Urinary bladder (tissue), 3 donors: ENCODE measurements at regions not wholly inside any gene's neighbourhood (a gene's known extent, or its start where the extent isn't known, plus 50 kb on each side); places are given as distances from the start of the nearest gene placed in this dataset.
A peak's percentile ranks its signal among the peaks of the same experiment; 100 is the strongest.

Experiments used
- DNase-seq: peaks from one replicate; pipeline ENCODE4 v3.0.0-alpha.2; 2015; ENCODE audit errors: extremely low spot score
- H3K27ac ChIP-seq: one replicate; pipeline ENCODE4 v1.5.1; 2013; ENCODE audit warnings: low read depth, mild to moderate bottlenecking, moderate library complexity
- H3K36me3 ChIP-seq: one replicate; pipeline ENCODE4 v1.6.1; 2013; ENCODE audit warnings: mild to moderate bottlenecking, moderate library complexity; ENCODE audit not compliant: insufficient read depth
- H3K4me1 ChIP-seq: one replicate; pipeline ENCODE4 v1.6.1; 2013; ENCODE audit warnings: mild to moderate bottlenecking, moderate library complexity; ENCODE audit not compliant: insufficient read depth
- H3K4me3 ChIP-seq: one replicate; pipeline ENCODE4 v1.5.1; 2013; ENCODE audit warnings: low read depth, low read length
- WGBS: extraction: QIAGEN DNeasy Blood & Tissue Kit; methylation state at CpG from one replicate; pipeline ENCODE4 v1.1.7; 2013; 5-methylcytosine and 5-hydroxymethylcytosine counted together
- donor health status: healthy with polysubstance abuse.
- donor health status: healthy.

GRCh38 chr6:156057869-156058268 lies 602.2 kb upstream of the NOX3 start:
- WGBS, result 75% methylated on average over 5 of the region's 5 CpGs
- no peaks in the 10 kb centered on the region for H3K4me1 ChIP-seq
- no peaks in the 10 kb centered on the region for H3K36me3 ChIP-seq
- H3K27ac ChIP-seq, result no peak overlapping the region
- H3K4me3 ChIP-seq, result no peak overlapping the region
- DNase-seq, result no peak

- no peak for DNase-seq
- 94% methylated on average over 2 of the region's 2 CpGs for whole genome bisulfite sequencing
- H3K36me3 ChIP-seq, result no peaks in the 10 kb centered on the region
- no peak overlapping the region for H3K4me3 ChIP-seq
- H3K4me1 ChIP-seq, result no peaks in the 10 kb centered on the region
- H3K27ac ChIP-seq, result no peak overlapping the region
Measured at GRCh38 chr6:156056085-156056484, 600.4 kb upstream of the NOX3 start.

DNA sequence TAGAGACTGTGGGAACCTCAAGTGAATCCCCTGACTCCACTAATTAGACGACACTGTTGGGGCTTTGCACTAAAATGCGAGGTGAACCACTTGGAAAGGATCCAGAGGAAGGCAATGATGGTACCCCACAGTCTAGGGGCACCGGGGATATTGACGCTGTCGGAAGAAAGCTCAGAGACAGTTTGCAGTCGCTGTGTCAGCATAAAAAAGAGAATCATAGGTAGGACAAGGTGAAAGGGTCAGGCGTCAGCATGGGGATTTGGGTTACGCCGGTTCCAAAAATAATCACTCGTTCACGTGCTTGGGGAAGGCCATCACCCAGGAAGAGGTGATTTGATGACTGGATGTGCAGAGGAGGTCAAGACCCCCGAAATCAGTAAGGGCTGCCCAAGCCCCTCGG lies 598.0 kb upstream of the NOX3 start:
- H3K4me3 ChIP-seq, result no peak overlapping the region
- H3K36me3 ChIP-seq, result no peaks in the 10 kb centered on the region
- H3K27ac ChIP-seq, result no peak overlapping the region
- WGBS, result 95% methylated on average over 13 of the region's 13 CpGs
- H3K4me1 ChIP-seq, result no peaks in the 10 kb centered on the region
- DNase-seq, result no peak

DNA sequence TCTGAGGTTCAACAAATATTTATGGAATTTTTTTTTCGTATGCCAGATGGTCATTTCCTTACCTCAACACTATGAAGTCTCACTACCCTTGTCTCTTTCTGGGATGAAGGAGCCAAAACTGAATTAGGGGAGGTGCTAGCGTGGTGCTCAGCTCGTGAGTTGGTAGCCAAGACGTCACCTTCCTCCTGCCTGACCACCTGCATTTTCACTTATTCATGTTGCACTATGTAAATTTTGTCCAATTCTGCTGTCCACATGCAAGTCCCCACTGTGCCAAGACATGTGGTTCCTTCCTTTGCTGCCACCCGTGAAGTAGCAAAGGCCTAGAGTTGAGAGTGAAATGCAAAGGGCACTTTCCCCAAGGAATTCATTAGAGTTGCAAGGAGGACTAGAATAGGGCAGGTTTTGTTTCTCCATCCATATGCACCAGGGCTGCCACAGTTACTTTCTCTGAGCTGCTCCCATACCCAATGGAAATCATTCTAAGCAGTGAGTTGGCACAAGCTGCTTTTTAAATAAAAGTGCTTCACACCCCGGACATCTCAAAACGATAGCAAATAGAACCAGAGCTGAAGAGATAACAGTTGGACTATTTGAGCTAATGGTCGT lies 591.3 kb upstream of the NOX3 start:
- DNase-seq, result no peak
- H3K27ac ChIP-seq, result no peak overlapping the region
- peaks cover 3% of the 10 kb centered on the region for H3K4me1 ChIP-seq
- H3K36me3 ChIP-seq, result no peaks in the 10 kb centered on the region
- no peak overlapping the region for H3K4me3 ChIP-seq
- 69% methylated on average over 8 of the region's 8 CpGs for WGBS

DNA sequence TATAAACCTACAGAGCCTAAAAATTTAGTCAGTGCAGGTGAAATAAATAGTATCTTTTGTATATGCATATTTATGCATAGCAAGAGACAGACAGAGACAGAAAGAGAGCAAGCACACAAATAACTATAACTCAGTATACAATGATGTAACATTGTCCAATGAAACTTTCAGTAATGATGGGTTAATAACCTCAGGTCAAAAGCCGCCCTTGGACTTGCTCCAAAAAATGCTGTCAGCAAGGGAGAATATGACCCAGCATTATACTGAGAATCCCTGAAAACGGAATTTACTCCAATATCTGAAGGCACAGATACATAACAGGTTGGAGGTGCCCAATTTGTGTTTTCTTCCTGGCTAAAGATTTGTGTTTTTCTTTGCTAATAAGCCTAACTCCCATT lies 590.6 kb upstream of the NOX3 start:
- Histone ChIP-seq H3K27ac (no peak overlapping the region), H3K4me3 (no peak overlapping the region), H3K36me3 (no peaks in the 10 kb centered on the region), H3K4me1 (peaks cover 3% of the 10 kb centered on the region)
- DNase-seq, result no peak
- WGBS, result 52% methylated on average over 2 of the region's 2 CpGs

- WGBS, result 47% methylated on average over 6 of the region's 6 CpGs
- H3K27ac ChIP-seq, result no peak overlapping the region
- no peak for DNase-seq
- H3K4me1 ChIP-seq, result peaks cover 3% of the 10 kb centered on the region
- no peak overlapping the region for H3K4me3 ChIP-seq
- no peaks in the 10 kb centered on the region for H3K36me3 ChIP-seq
Measured at GRCh38 chr6:156045401-156046267, 590.0 kb upstream of the NOX3 start.

DNA sequence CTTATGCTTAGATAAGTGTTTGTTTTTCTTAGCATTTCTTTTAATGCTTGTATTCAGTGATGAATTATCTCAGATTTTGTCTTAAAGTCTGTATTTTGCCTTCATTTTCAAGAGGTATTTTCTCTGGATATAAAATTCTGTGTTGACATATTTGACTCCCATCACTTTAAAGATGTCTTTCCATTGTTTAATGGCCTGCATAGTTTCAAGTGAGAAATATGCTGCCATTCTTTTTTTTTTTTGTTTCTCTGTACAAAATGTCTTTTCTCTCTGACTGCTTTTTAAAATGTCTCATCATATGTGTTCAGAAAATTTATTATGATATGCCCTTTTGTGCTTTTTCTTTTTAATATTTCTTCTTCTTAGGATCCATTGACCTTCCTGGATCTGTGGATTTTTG lies 578.0 kb upstream of the NOX3 start:
- Histone ChIP-seq H3K36me3 (no peaks in the 10 kb centered on the region), H3K4me3 (no peak overlapping the region), H3K4me1 (no peaks in the 10 kb centered on the region), H3K27ac (no peak overlapping the region)
- DNase-seq, result no peak

- Histone ChIP-seq H3K4me1 (no peaks in the 10 kb centered on the region), H3K36me3 (no peaks in the 10 kb centered on the region), H3K4me3 (no peak overlapping the region), H3K27ac (no peak overlapping the region)
- DNase-seq, result no peak
- 23% methylated on average over 1 of the region's 1 CpG for WGBS
Measured at GRCh38 chr6:156031516-156031915, 575.9 kb upstream of the NOX3 start.

GRCh38 chr6:156030053-156030452 lies 574.4 kb upstream of the NOX3 start:
- no peak for DNase-seq
- H3K4me1 ChIP-seq, result no peaks in the 10 kb centered on the region
- whole genome bisulfite sequencing, result 73% methylated on average over 2 of the region's 2 CpGs

GRCh38 chr6:156029286-156029985 lies 573.8 kb upstream of the NOX3 start:
- Histone ChIP-seq H3K36me3 (no peaks in the 10 kb centered on the region), H3K4me3 (no peak overlapping the region), H3K27ac (no peak overlapping the region), H3K4me1 (no peaks in the 10 kb centered on the region)
- 79% methylated on average over 13 of the region's 13 CpGs for WGBS
- peak; percentile 18 for DNase-seq

More at GRCh38 chr6:156030053-156030452, 574.4 kb upstream of the NOX3 start:
- no peak overlapping the region for H3K4me3 ChIP-seq
- no peaks in the 10 kb centered on the region for H3K36me3 ChIP-seq
- H3K27ac ChIP-seq, result no peak overlapping the region

DNA sequence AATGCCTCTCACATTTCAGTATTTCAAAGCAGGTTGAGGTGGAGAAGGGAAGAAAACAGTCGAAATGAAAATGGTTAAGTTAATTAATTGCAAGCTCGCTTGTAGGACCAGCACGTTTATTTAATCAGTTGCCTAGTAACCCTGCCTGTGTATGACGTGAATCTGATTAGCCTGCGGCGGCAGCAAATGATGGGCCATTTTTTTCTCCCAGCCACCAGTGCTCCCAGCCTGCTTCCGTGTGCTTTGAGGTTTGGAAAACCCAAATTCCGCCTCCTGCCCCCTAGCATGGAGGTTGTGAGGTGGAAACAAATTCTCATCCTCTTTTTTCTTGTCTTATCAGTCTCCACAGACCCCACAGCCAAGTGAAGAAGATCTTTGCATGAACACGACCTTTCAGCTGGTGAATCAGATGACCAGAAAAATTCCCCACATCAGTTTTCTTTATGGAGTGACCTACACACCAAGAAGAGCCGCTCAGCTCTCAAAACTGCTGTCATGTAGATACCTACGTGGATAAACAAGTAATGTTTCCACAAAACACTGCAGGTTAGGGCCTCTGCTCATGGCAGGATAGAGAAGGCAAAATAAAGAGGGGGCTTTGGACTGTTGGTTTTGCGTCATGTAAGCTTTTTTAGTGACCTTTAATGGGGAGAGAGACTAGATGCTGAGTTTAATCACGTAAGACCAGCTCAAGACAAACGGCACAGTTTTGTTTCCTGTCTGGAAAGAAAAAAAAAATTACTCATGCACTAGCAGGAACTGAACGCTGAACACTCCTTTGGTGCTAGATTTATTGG lies 572.9 kb upstream of the NOX3 start:
- whole genome bisulfite sequencing, result 55% methylated on average over 15 of the region's 15 CpGs
- no peak overlapping the region for H3K27ac ChIP-seq
- peak; percentile 18 for DNase-seq
- no peak overlapping the region for H3K4me3 ChIP-seq
- H3K4me1 ChIP-seq, result no peaks in the 10 kb centered on the region
- H3K36me3 ChIP-seq, result no peaks in the 10 kb centered on the region

DNA sequence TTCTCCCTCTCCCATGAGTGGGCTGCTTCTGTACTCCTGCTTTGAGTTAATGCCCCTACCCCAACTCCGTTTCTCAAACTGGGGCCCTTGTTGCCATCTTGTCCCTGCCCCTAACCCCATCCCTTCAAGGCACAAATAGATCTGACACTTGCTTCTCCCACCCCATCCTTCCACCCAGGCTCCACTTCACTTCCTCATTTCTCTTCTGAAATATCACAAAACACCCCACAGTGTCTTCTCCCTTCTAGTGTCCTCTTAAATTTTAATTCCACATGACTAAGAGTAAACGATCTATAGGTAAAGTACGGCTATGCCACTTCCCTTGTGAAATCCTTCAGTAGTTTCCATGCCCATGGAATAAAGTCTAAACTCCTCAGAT lies 571.6 kb upstream of the NOX3 start:
- Histone ChIP-seq H3K36me3 (no peaks in the 10 kb centered on the region), H3K27ac (no peak overlapping the region), H3K4me1 (no peaks in the 10 kb centered on the region), H3K4me3 (no peak overlapping the region)
- no peak for DNase-seq
- 82% methylated on average over 3 of the region's 3 CpGs for WGBS

DNA sequence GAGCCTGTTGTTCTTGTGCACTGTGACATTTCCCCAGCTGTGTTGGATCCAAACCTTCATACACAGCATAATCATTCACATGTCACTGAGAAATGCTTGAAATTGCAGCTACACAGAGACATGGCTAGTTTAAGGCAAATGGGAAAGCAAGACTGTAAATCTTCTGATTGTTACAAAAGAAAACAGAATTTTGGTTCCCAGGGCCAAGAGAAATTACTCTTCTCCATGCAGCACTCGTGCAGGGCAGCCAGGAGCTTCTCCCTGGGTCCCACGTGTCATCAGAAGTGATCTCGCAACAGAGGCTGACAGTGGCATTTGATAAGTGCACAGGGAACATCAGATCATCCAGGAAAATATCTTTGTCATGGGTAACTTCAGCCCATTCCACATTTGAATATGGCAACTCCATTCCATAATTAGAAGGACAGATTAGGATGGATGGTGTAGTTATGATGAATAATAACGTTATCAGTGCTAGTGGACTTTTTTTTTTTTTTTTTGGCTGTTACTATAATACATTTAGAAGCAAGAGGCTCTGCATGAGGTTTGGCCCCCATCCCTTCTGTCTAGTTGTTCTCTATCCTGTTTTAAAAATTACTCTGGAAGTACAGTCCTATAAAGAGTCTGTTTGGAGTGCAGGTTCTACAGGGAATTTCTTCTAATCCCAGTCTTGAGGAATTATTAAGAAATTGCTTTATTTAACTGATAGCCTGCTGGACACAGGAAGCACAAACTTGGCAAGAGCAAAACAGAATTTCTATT lies 571.0 kb upstream of the NOX3 start:
- WGBS, result 49% methylated on average over 4 of the region's 4 CpGs
- no peak overlapping the region for H3K27ac ChIP-seq
- no peak for DNase-seq

More for the DNA sequence above, 571.0 kb upstream of the NOX3 start:
- Histone ChIP-seq H3K36me3 (no peaks in the 10 kb centered on the region), H3K4me3 (no peak overlapping the region), H3K4me1 (no peaks in the 10 kb centered on the region)
